RWPE2 (cell line): ENCODE measurements at regions not wholly inside any gene's neighbourhood (a gene's known extent, or its start where the extent isn't known, plus 50 kb on each side); places are given as distances from the start of the nearest gene placed in this dataset.

ENCODE experiments used
- ATAC-seq: fragments of 200-7000 bp; cut with Tn5 transposase; 3 replicates; pipeline ENCODE4 v1.9.1; 2021; ENCODE audit warnings: low read depth
- DNase-seq: peaks from one replicate; pipeline ENCODE4 v3.0.0-alpha.2; 2020; ENCODE audit warnings: low spot score
- H3K27ac ChIP-seq: fragments of 450-650 bp; 2 replicates; pipeline ENCODE4 v1.5.1; 2017; ENCODE audit warnings: mild to moderate bottlenecking; ENCODE audit not compliant: poor library complexity, severe bottlenecking
- H3K27me3 ChIP-seq: fragments of 250-450 bp; sonication (Bioruptor Pico); 2 replicates; pipeline ENCODE4 v1.5.1; 2021; ENCODE audit warnings: mild to moderate bottlenecking, moderate library complexity; ENCODE audit not compliant: insufficient read depth, poor library complexity, severe bottlenecking
- H3K36me3 ChIP-seq: fragments of 250-450 bp; sonication (Bioruptor Pico); 2 replicates; pipeline ENCODE4 v1.5.1; 2020; ENCODE audit warnings: low read depth, mild to moderate bottlenecking, moderate library complexity
- H3K4me1 ChIP-seq: fragments of 250-450 bp; sonication (Bioruptor Pico); 2 replicates; pipeline ENCODE4 v1.5.1; 2021; ENCODE audit warnings: mild to moderate bottlenecking, moderate library complexity; ENCODE audit not compliant: insufficient read depth, poor library complexity, severe bottlenecking
- H3K4me3 ChIP-seq: fragments of 250-450 bp; sonication (Bioruptor Pico); 2 replicates; pipeline ENCODE4 v1.5.1; 2021; ENCODE audit warnings: mild to moderate bottlenecking, moderate library complexity; ENCODE audit not compliant: severe bottlenecking
- H3K9me3 ChIP-seq: fragments of 250-450 bp; sonication (Bioruptor Pico); 2 replicates; pipeline ENCODE4 v1.5.1; 2021; ENCODE audit warnings: mild to moderate bottlenecking, moderate library complexity; ENCODE audit not compliant: severe bottlenecking
- TF ChIP-seq, protein P1 (sequence below): fragments of 450-650 bp; IDR thresholded peaks from one replicate; pipeline ENCODE4 v1.5.1; 2017; ENCODE audit warnings: mild to moderate bottlenecking, moderate library complexity; ENCODE audit not compliant: poor library complexity, severe bottlenecking

DNA sequence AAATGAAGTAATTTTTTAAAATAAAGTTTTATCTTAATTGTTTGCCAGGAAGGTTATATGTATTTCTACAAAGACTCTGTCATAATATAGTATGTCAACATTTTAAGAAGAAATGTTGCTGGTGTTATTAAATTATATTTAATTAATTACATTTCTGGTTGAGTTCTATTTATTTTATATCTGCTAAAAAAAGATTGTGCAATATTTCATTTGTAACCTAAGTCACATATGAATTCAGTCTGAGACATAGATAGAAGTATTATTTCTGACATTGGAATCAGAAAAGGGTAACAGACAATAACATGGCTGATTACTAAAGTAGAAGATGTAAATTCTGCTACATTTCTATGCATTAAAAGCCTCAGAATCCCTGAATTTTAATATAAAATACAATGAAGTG lies 1985.1 kb downstream of the C4orf33 start:
- Histone ChIP-seq H3K4me3 (no peak overlapping the region), H3K36me3 (no peaks in the 10 kb centered on the region), H3K4me1 (no peaks in the 10 kb centered on the region), H3K27ac (no peak overlapping the region), H3K27me3 (no peaks in the 10 kb centered on the region), H3K9me3 (no peaks in the 10 kb centered on the region)
- ATAC-seq (no peak), DNase-seq (no peak)
- TF ChIP-seq, protein P1, sequence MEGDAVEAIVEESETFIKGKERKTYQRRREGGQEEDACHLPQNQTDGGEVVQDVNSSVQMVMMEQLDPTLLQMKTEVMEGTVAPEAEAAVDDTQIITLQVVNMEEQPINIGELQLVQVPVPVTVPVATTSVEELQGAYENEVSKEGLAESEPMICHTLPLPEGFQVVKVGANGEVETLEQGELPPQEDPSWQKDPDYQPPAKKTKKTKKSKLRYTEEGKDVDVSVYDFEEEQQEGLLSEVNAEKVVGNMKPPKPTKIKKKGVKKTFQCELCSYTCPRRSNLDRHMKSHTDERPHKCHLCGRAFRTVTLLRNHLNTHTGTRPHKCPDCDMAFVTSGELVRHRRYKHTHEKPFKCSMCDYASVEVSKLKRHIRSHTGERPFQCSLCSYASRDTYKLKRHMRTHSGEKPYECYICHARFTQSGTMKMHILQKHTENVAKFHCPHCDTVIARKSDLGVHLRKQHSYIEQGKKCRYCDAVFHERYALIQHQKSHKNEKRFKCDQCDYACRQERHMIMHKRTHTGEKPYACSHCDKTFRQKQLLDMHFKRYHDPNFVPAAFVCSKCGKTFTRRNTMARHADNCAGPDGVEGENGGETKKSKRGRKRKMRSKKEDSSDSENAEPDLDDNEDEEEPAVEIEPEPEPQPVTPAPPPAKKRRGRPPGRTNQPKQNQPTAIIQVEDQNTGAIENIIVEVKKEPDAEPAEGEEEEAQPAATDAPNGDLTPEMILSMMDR = no peak

DNA sequence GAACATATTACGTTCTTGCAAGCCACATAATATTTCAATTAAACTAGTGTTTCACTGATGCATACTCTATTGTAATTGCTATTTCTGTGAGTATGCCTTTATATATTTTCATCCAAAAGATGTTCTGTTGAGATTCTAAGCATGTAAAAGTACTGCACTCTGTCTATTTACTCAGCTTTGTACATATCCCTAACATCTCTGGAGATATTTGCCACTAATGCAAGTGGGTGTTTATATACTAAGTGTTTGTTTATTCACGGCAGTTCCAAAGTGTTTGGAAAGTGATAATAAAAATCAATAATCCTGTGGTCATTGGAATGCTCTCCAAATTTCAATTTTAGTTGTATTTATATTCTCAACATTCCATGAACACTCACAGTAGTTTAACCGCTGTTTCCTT lies 1989.0 kb downstream of the C4orf33 start:
- H3K4me1 ChIP-seq = no peaks in the 10 kb centered on the region
- no peaks in the 10 kb centered on the region for H3K36me3 ChIP-seq
- ATAC-seq (no peak), DNase-seq (no peak)
- no peaks in the 10 kb centered on the region for H3K9me3 ChIP-seq
- no peaks in the 10 kb centered on the region for H3K27me3 ChIP-seq
- TF ChIP-seq, protein P1 = no peak
- no peak overlapping the region for H3K4me3 ChIP-seq
- no peak overlapping the region for H3K27ac ChIP-seq

GRCh38 chr4:131091896-131092295 lies 1995.9 kb downstream of the C4orf33 start:
- Histone ChIP-seq H3K4me1 (no peaks in the 10 kb centered on the region), H3K4me3 (no peak overlapping the region), H3K9me3 (no peaks in the 10 kb centered on the region), H3K36me3 (no peaks in the 10 kb centered on the region), H3K27ac (no peak overlapping the region), H3K27me3 (no peaks in the 10 kb centered on the region)
- DNase-seq (no peak), ATAC-seq (peak; percentile 60; the same call in 1 of the 3 replicates)
- TF ChIP-seq, protein P1 = peak; percentile 70

GRCh38 chr4:131093303-131093702 lies 1997.4 kb downstream of the C4orf33 start:
- H3K9me3 ChIP-seq = no peaks in the 10 kb centered on the region
- no peaks in the 10 kb centered on the region for H3K27me3 ChIP-seq
- no peaks in the 10 kb centered on the region for H3K36me3 ChIP-seq
- TF ChIP-seq, protein P1 = no peak
- DNase-seq (no peak), ATAC-seq (peak; percentile 87)
- no peak overlapping the region for H3K4me3 ChIP-seq
- H3K4me1 ChIP-seq = no peaks in the 10 kb centered on the region
- H3K27ac ChIP-seq = no peak overlapping the region

DNA sequence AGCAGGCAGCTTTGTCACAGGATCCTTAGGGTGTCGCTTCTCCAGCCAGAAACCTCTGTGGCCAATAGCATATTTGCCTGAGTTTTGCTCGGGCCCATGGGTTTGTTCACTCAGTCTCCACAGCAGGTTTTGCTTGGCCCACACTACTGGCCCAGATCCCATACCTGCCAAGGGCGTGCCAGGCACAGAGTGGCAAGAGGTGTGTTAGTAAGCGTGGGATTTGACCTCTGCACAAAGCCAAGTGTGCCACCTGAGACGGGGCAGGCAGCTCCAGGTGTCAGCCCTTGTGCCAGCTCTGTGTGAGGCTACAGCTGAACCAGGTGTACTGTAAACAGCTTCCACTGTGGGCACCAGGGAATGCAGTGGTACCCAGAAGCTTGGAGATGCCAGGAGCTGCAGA lies 2003.0 kb downstream of the C4orf33 start:
- Histone ChIP-seq H3K36me3 (no peaks in the 10 kb centered on the region), H3K27me3 (no peaks in the 10 kb centered on the region), H3K4me1 (no peaks in the 10 kb centered on the region), H3K27ac (no peak overlapping the region), H3K4me3 (no peak overlapping the region), H3K9me3 (no peaks in the 10 kb centered on the region)
- DNase-seq (no peak), ATAC-seq (no peak)
- TF ChIP-seq, protein P1 = no peak
